Testis (tissue), 2 donors: ENCODE measurements at regions not wholly inside any gene's neighbourhood (a gene's known extent, or its start where the extent isn't known, plus 50 kb on each side); places are given as distances from the start of the nearest gene placed in this dataset.

ENCODE experiments used
- CTCF ChIP-seq, 3 experiments: fragments of 450-650 bp in 2 of 3; fragments of 200-600 bp in 1 of 3; sonication (generic) in 1 of 3; IDR thresholded peaks; one replicate each; pipeline ENCODE4 v1.5.1; 2016 to 2019; ENCODE audit warnings: antibody characterized with exemption in 3 of 3, mild to moderate bottlenecking in 2 of 3, moderate library complexity in 1 of 3
- POLR2A ChIP-seq: fragments of 450-650 bp; IDR thresholded peaks from one replicate; pipeline ENCODE4 v1.6.1; 2017; ENCODE audit warnings: antibody characterized with exemption, mild to moderate bottlenecking, moderate library complexity

GRCh38 chr2:41344529-41344928 is 703.3 kb upstream of the PKDCC start:
- TF ChIP-seq CTCF (IDR thresholded peaks at IDR 0.05), result no peak
- TF ChIP-seq POLR2A, result no peak
